OCI-LY3 (cell line): ENCODE measurements at regions not wholly inside any gene's neighbourhood (a gene's known extent, or its start where the extent isn't known, plus 50 kb on each side); places are given as distances from the start of the nearest gene placed in this dataset.
"Not testable (repeated sequence)": the region's sequence is repeated elsewhere in the genome, so short reads cannot be mapped to it uniquely, and the experiment has no call there.

ENCODE experiments used
- H2AFZ ChIP-seq: fragments of 200-600, 300-600 bp; shearing (Covaris generic); 2 replicates; pipeline ENCODE4 v1.6.0; 2014; ENCODE audit warnings: antibody characterized with exemption, low read depth, low read length
- H3K27ac ChIP-seq: fragments of 200-600, 300-600 bp; sonication (generic); 2 replicates; pipeline ENCODE4 v1.5.1; 2014; ENCODE audit warnings: mild to moderate bottlenecking, low read length, moderate library complexity, mixed read lengths
- H3K27me3 ChIP-seq: fragments of 200-600, 300-600 bp; sonication (generic); 2 replicates; pipeline ENCODE4 v1.6.1; 2014; ENCODE audit warnings: low read depth, low read length, mixed read lengths
- H3K36me3 ChIP-seq: fragments of 200-600, 300-600 bp; sonication (generic); replicated peaks from 2 replicates; pipeline ENCODE3; 2014; ENCODE audit warnings: low read depth, low read length, mixed read lengths
- H3K4me1 ChIP-seq: fragments of 300-600, 200-600 bp; sonication (generic); 2 replicates; pipeline ENCODE4 v1.6.1; 2014; ENCODE audit warnings: low read length, mixed read lengths
- H3K4me2 ChIP-seq: fragments of 200-600, 300-600 bp; sonication (generic); 2 replicates; pipeline ENCODE4 v1.6.1; 2014; ENCODE audit warnings: low read length, mixed read lengths
- H3K4me3 ChIP-seq: fragments of 300-600, 200-600 bp; sonication (generic); 2 replicates; pipeline ENCODE4 v1.5.1; 2014; ENCODE audit warnings: antibody characterized with exemption, mild to moderate bottlenecking, low read length, moderate library complexity
- H3K79me2 ChIP-seq: fragments of 300-600, 200-600 bp; shearing (Covaris generic); 2 replicates; pipeline ENCODE4 v1.6.1; 2014; ENCODE audit warnings: mild to moderate bottlenecking, low read length, mixed read lengths
- H3K9ac ChIP-seq: fragments of 300-600, 200-600 bp; shearing (Covaris generic); 2 replicates; pipeline ENCODE4 v1.6.0; 2014; ENCODE audit warnings: mild to moderate bottlenecking, low read length, moderate library complexity
- H3K9me3 ChIP-seq: fragments of 200-600, 300-600 bp; shearing (Covaris generic); 2 replicates; pipeline ENCODE4 v1.6.1; 2014; ENCODE audit warnings: low read length, mixed read lengths; ENCODE audit not compliant: insufficient read depth
- H4K20me1 ChIP-seq: fragments of 200-600, 300-600 bp; sonication (generic); 2 replicates; pipeline ENCODE4 v1.6.1; 2016; ENCODE audit warnings: low read length, mixed read lengths; ENCODE audit not compliant: insufficient read depth
- CTCF ChIP-seq: fragments of 200-600, 300-600 bp; sonication (generic); IDR thresholded peaks from 2 replicates; pipeline ENCODE4 v1.5.1; 2014; ENCODE audit warnings: antibody characterized with exemption, low read length, low read depth
- EZH2phosphoT487 ChIP-seq: fragments of 200-600 bp; shearing (Covaris generic); IDR thresholded peaks from 2 replicates; pipeline ENCODE4 v1.6.1; 2018; ENCODE audit warnings: antibody characterized with exemption, mixed run types, low read depth

DNA sequence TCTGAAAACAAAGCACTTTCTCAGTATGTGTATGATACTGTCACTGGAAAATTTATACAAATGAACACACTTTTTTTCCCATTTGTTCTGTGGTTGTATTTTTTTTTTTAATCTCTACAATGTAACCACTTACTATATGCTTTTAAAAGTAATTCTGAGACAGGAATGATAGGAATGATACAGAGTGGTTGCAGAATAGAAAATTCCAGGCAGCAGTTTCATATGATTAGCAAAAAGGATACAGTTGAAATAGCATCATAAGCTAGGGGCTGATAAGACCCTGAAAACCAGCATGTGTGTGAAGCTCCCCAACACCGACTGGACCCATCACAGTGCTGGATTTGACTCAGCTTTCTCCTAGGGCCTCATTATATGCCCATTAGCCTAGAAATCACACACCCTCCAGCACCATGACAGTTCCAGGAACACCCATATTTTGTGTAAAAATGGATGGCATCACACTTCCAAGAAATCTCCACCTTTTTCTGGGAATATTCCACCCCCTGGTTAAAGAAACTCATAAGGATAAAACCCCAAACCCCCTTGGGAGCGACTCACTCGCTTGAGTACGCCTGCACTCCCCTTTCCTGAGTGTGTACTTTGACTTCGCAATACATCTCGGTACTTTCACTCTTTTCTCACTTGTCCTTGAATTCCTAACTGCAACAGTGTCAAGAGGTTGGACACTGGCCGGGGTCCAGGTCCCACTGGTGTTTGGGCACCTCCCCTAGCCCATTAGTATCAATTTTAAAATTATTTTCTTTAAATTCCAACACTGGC is 77.4 kb upstream of the AGA start:
- no peaks in the 10 kb centered on the region for H3K27me3 ChIP-seq
- no peaks in the 10 kb centered on the region for H3K9me3 ChIP-seq
- no peak overlapping the region for H3K9ac ChIP-seq
- no peak overlapping the region for H3K4me3 ChIP-seq
- no peak for TF ChIP-seq EZH2phosphoT487
- TF ChIP-seq CTCF, result no peak
- no peak overlapping the region for H2AFZ ChIP-seq
- H4K20me1 ChIP-seq, result no peaks in the 10 kb centered on the region
- H3K4me2 ChIP-seq, result no peak overlapping the region
- no peak overlapping the region for H3K27ac ChIP-seq
- no peaks in the 10 kb centered on the region for H3K36me3 ChIP-seq
- no peaks in the 10 kb centered on the region for H3K4me1 ChIP-seq
- H3K79me2 ChIP-seq, result no peaks in the 10 kb centered on the region

DNA sequence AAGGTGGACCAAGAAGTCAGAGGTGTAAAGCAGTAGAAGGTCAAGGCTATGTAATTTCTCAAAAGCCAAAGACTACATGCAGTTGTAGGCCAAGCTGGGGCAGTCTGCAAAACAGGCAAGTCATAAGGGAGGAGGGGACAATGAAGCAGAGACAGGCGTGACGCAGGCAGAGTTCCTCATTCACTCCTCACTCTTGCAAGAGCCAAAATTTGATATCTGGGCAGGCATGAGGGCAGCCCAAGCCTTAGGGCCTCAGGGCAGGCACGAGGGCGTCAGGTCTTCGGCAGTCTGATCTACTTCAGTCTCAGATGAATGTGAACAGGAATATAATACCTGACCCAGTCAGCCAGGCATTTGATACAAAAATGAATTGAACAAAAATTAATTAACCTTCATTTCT is 86.4 kb upstream of the AGA start:
- H3K27me3 ChIP-seq, result no peaks in the 10 kb centered on the region
- H3K79me2 ChIP-seq, result no peaks in the 10 kb centered on the region
- no peak for TF ChIP-seq CTCF
- TF ChIP-seq EZH2phosphoT487, result no peak
- H3K4me3 ChIP-seq, result no peak overlapping the region
- H3K9me3 ChIP-seq, result no peaks in the 10 kb centered on the region
- H3K4me2 ChIP-seq, result no peak overlapping the region
- H3K27ac ChIP-seq, result no peak overlapping the region
- H3K9ac ChIP-seq, result no peak overlapping the region
- no peaks in the 10 kb centered on the region for H3K36me3 ChIP-seq
- no peaks in the 10 kb centered on the region for H3K4me1 ChIP-seq
- H4K20me1 ChIP-seq, result no peaks in the 10 kb centered on the region
- H2AFZ ChIP-seq, result no peak overlapping the region

DNA sequence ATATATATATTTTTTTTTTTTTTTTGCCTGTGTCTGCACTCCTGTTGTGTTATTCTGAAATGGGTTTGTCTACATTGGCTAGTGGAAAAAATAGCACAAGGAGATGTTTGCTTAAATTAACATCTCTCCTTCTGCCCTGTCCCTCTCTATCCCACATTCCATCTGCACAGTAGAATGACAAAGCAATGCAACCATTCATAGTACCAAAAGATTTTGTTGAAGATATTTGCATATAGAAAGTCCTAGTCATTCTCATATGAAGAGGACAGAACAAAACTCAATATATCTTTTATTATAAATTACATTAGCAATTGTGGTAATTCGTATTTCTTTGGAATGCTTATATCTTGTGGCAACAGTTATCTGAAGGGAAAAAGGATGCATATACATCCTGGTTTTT is 88.3 kb upstream of the AGA start:
- Histone ChIP-seq H4K20me1 (no peaks in the 10 kb centered on the region), H3K9me3 (no peaks in the 10 kb centered on the region), H3K27me3 (no peaks in the 10 kb centered on the region)

GRCh38 chr4:177532358-177532757 is 90.1 kb upstream of the AGA start:
- Histone ChIP-seq H3K9ac (no peak overlapping the region), H3K4me2 (no peak overlapping the region), H3K36me3 (no peaks in the 10 kb centered on the region), H3K27ac (no peak overlapping the region), H4K20me1 (no peaks in the 10 kb centered on the region), H3K4me3 (no peak overlapping the region), H3K27me3 (no peaks in the 10 kb centered on the region), H2AFZ (no peak overlapping the region), H3K79me2 (no peaks in the 10 kb centered on the region), H3K4me1 (no peaks in the 10 kb centered on the region), H3K9me3 (no peaks in the 10 kb centered on the region)
- TF ChIP-seq EZH2phosphoT487, result no peak
- no peak for TF ChIP-seq CTCF

More for the DNA sequence above, 88.3 kb upstream of the AGA start:
- Histone ChIP-seq H3K36me3 (no peaks in the 10 kb centered on the region), H3K4me1 (no peaks in the 10 kb centered on the region), H3K4me2 (no peak overlapping the region), H2AFZ (no peak overlapping the region), H3K9ac (no peak overlapping the region), H3K27ac (no peak overlapping the region), H3K79me2 (no peaks in the 10 kb centered on the region), H3K4me3 (no peak overlapping the region)
- TF ChIP-seq CTCF (no peak), EZH2phosphoT487 (no peak)

GRCh38 chr4:177534841-177535240 is 92.6 kb upstream of the AGA start:
- not testable (repeated sequence) for H3K36me3 ChIP-seq, H3K9ac ChIP-seq, H3K9me3 ChIP-seq, H3K27me3 ChIP-seq, H2AFZ ChIP-seq, H3K4me1 ChIP-seq, H3K4me3 ChIP-seq, H4K20me1 ChIP-seq, H3K4me2 ChIP-seq, H3K27ac ChIP-seq, H3K79me2 ChIP-seq
